ENCODE measurements at regions not wholly inside any gene's neighbourhood (a gene's known extent, or its start where the extent isn't known, plus 50 kb on each side); places are given as distances from the start of the nearest gene placed in this dataset.
"Not testable (repeated sequence)": the region's sequence is repeated elsewhere in the genome, so short reads cannot be mapped to it uniquely, and the experiment has no call there.

- not testable (repeated sequence) for TF ChIP-seq BACH2 (CRISPR knock-in tag; IDR thresholded peaks at IDR 0.05; ENCODE audit: borderline replicate concordance); ISL1 (CRISPR knock-in tag; IDR thresholded peaks at IDR 0.05); CREB5 (CRISPR knock-in tag; IDR thresholded peaks at IDR 0.05; ENCODE audit: low read depth); ZC3H10 (CRISPR knock-in tag; IDR thresholded peaks at IDR 0.05); ZNF70 (CRISPR knock-in tag; IDR thresholded peaks at IDR 0.05); ESRRG (CRISPR knock-in tag; IDR thresholded peaks at IDR 0.05); PATZ1 (CRISPR knock-in tag; IDR thresholded peaks at IDR 0.05; ENCODE audit: borderline replicate concordance); ZFP30 (CRISPR knock-in tag; IDR thresholded peaks at IDR 0.05); SNAI2 (CRISPR knock-in tag; IDR thresholded peaks at IDR 0.05)
Observed at GRCh38 chr10:30703446-30703845, 73.9 kb upstream of the LYZL2 start.

Measured in SK-N-SH treated with all-trans-retinoic acid at 6 μM for 48 hours (cell line).